A673 (cell line): ENCODE measurements at regions not wholly inside any gene's neighbourhood (a gene's known extent, or its start where the extent isn't known, plus 50 kb on each side); places are given as distances from the start of the nearest gene placed in this dataset.

Experiments
- BruUV-seq: library from RNA; stranded (reverse); fragments of 400-500 nt; replicated peaks from 2 replicates; lab custom pipeline; 2021; lab: Mats Ljungman, UMichigan
- CTCF ChIA-PET: fragments of 300-600 bp; sonication (Branson Sonifier 250); formaldehyde crosslinking; loops from one replicate; lab custom pipeline; 2022; ENCODE audit warnings: antibody characterized with exemption; lab: Charles Lee
- POLR2A ChIA-PET: fragments of 300-600 bp; sonication (Branson Sonifier 250); formaldehyde crosslinking; loops from one replicate; lab custom pipeline; 2022; ENCODE audit warnings: antibody characterized with exemption; ENCODE audit not compliant: low non-redundant PET; lab: Charles Lee
- DNase-seq: peaks from one replicate; pipeline ENCODE4 v3.0.0-alpha.2; 2015; ENCODE audit warnings: low spot score
- H3K27ac ChIP-seq: fragments of 200-600 bp; sonication (generic); 2 replicates; pipeline ENCODE4 v1.5.1; 2016; ENCODE audit warnings: mixed run types, low read depth, mild to moderate bottlenecking, mixed read lengths, antibody characterized with exemption, low read length; ENCODE audit not compliant: poor library complexity, severe bottlenecking
- H3K27me3 ChIP-seq: fragments of 200-600 bp; sonication (generic); replicated peaks from 2 replicates; pipeline ENCODE4 v1.6.1; 2017; ENCODE audit warnings: mixed run types, low read depth, mild to moderate bottlenecking, mixed read lengths, antibody characterized with exemption, low read length; ENCODE audit not compliant: insufficient read depth, poor library complexity
- H3K36me3 ChIP-seq: fragments of 200-600 bp; sonication (generic); 2 replicates; pipeline ENCODE4 v1.6.1; 2016; ENCODE audit warnings: mixed run types, mild to moderate bottlenecking, mixed read lengths, antibody characterized with exemption, low read length; ENCODE audit not compliant: insufficient read depth, poor library complexity, severe bottlenecking
- H3K4me1 ChIP-seq: fragments of 200-600 bp; sonication (generic); 2 replicates; pipeline ENCODE4 v1.6.1; 2017; ENCODE audit warnings: mixed run types, mild to moderate bottlenecking, mixed read lengths, antibody characterized with exemption, low read length; ENCODE audit not compliant: insufficient read depth, poor library complexity, severe bottlenecking
- H3K4me3 ChIP-seq: fragments of 200-600 bp; sonication (generic); 2 replicates; pipeline ENCODE4 v1.5.1; 2016; ENCODE audit warnings: low read depth, mixed run types, mild to moderate bottlenecking, mixed read lengths, low read length; ENCODE audit not compliant: poor library complexity, severe bottlenecking
- H3K9me3 ChIP-seq: fragments of 200-600 bp; sonication (generic); 2 replicates; pipeline ENCODE4 v1.6.1; 2016; ENCODE audit warnings: mixed run types, low read depth, mild to moderate bottlenecking, mixed read lengths, antibody characterized with exemption, low read length; ENCODE audit not compliant: poor library complexity, severe bottlenecking
- CTCF ChIP-seq: fragments of 300-800, 200-600 bp; sonication (generic); conservative IDR thresholded peaks from 2 replicates; pipeline ENCODE4 v1.5.1; 2017; ENCODE audit warnings: low read depth, mild to moderate bottlenecking, antibody characterized with exemption, low read length, moderate library complexity, mixed read lengths
- EZH2 ChIP-seq: fragments of 200-600 bp; sonication (generic); IDR thresholded peaks from 2 replicates; pipeline ENCODE4 v1.6.1; 2017; ENCODE audit warnings: borderline replicate concordance, low read depth, mild to moderate bottlenecking, mixed read lengths, antibody characterized with exemption, low read length; ENCODE audit not compliant: poor library complexity, severe bottlenecking
- intact Hi-C: fragments of 100-400 bp; cut with micrococcal nuclease; formaldehyde crosslinking; loops from one replicate; pipeline ENCODE4 v1.10.0; 2022; ENCODE audit not compliant: unreplicated experiment

DNA sequence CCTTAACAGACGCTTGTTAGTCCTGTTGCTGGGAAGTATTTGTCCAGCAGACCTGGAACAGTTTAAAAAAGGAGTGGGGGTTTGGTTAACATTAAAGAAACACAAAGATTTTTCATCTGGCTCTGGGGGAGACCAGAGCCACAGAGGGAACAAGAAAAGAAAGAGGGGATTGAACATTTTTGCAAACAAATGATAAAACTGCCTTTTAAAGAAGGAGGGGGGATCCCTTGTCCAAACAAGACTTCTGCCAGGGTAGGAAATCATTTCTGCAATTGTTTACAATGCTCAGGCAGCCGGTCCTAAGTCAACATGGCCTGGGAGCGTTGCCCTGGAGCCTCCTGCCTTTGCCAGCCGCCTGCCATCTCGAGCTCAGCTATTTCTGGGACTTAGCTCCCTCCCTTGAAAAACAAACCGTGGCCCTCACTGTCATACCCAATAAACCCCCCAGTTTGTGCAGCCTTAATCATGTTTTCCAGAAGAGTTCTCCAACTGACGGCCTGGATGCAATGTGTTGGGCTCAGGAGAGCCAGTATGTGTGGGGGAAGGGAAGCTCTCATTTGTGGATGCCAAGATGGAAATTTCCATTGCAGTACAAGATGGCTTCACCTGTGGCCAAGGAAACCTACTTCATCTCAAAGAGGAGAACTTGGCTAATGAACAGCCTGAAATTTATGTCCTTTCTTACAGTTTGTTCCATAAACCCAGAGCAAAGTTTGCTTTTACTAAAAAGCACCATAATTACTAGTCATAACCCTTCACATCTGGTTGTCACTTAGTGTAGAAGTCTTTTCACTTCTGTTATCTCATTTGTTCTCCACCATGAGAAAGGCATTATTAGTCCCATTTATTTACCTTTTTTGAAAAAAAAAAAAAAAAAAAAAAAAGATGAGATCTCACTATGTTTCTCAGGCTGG lies 75.9 kb upstream of the RNU6-1 start:
- Histone ChIP-seq H3K4me1 (no peaks in the 10 kb centered on the region), H3K36me3 (no peaks in the 10 kb centered on the region), H3K4me3 (no peak overlapping the region), H3K27ac (no peak overlapping the region), H3K27me3 (no peaks in the 10 kb centered on the region), H3K9me3 (no peaks in the 10 kb centered on the region)
- CTCF ChIA-PET: no interaction called here
- no TSS peak for BruUV-seq
- no peak for TF ChIP-seq CTCF
- no peak for TF ChIP-seq EZH2
- POLR2A ChIA-PET: no interaction called here
- intact Hi-C loops: no loop called here
- DNase-seq: no peak

DNA sequence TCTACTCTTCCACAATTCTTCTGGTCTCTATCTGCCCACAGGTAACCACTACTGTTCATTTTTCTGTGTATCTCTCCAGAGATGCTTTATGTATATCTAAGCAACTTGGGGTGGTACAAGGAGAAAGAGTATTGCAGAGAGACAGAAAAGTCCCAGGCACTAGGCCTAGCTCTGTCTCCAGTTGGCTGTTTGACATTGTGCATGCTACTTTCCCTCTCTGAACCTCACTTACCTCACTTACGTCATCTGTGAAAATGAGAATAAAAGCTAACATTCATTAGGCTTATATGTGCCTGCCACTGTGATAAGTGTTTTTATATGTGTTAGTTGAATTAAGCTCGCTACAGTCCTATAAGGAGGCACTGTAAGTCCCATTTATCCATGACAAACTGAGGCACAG lies 76.7 kb upstream of the RNU6-1 start:
- DNase-seq: no peak
- CTCF ChIA-PET: no interaction called here
- no TSS peak for BruUV-seq
- POLR2A ChIA-PET: no interaction called here
- H3K27me3 ChIP-seq: no peaks in the 10 kb centered on the region
- TF ChIP-seq CTCF (no peak), EZH2 (no peak)
- H3K4me1 ChIP-seq: no peaks in the 10 kb centered on the region
- no peaks in the 10 kb centered on the region for H3K9me3 ChIP-seq
- H3K36me3 ChIP-seq: no peaks in the 10 kb centered on the region
- H3K27ac ChIP-seq: no peak overlapping the region
- intact Hi-C loops: no loop called here
- H3K4me3 ChIP-seq: no peak overlapping the region

DNA sequence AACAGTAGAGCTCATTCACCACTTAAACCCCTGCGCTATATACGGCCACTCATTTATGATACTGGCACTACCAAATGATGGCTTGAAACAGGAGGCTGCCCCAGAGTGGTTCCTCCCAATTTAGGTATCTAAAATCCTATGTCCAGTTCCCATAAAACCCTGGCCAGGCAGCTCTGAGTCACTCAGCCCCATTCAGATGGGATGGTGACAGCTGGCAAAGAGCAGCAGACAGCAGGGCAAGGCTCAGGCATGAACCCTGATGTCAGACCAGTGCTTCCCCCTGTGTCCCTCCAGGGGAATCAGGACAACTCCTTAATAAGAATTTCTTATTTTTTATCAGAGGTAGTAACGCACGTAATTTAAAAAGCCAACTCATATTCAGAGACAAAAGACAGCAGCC lies 77.2 kb upstream of the RNU6-1 start:
- CTCF ChIA-PET: no interaction called here
- H3K4me1 ChIP-seq: no peaks in the 10 kb centered on the region
- H3K4me3 ChIP-seq: no peak overlapping the region
- H3K27ac ChIP-seq: no peak overlapping the region
- POLR2A ChIA-PET: no interaction called here
- no TSS peak for BruUV-seq
- H3K36me3 ChIP-seq: no peaks in the 10 kb centered on the region
- H3K9me3 ChIP-seq: no peaks in the 10 kb centered on the region
- no peak for DNase-seq
- TF ChIP-seq EZH2 (no peak), CTCF (no peak)
- intact Hi-C loops: no loop called here
- H3K27me3 ChIP-seq: no peaks in the 10 kb centered on the region
